GM12891 (cell line): ENCODE measurements at regions not wholly inside any gene's neighbourhood (a gene's known extent, or its start where the extent isn't known, plus 50 kb on each side); places are given as distances from the start of the nearest gene placed in this dataset.

Experiments used
- POLR2A ChIP-seq: IDR thresholded peaks from 2 replicates; pipeline ENCODE4 v1.6.1; 2011; ENCODE audit warnings: low read depth, low read length, control low read depth
- POLR2AphosphoS5 ChIP-seq: IDR thresholded peaks from 2 replicates; pipeline ENCODE4 v1.6.1; 2011; ENCODE audit warnings: low read depth, low read length, control low read depth
- SPI1 ChIP-seq: IDR thresholded peaks from 2 replicates; pipeline ENCODE4 v1.6.1; 2011; ENCODE audit warnings: low read depth, low read length, control low read depth
- TAF1 ChIP-seq: IDR thresholded peaks from 2 replicates; pipeline ENCODE4 v1.6.1; 2011; ENCODE audit warnings: low read depth, low read length, control low read depth

DNA sequence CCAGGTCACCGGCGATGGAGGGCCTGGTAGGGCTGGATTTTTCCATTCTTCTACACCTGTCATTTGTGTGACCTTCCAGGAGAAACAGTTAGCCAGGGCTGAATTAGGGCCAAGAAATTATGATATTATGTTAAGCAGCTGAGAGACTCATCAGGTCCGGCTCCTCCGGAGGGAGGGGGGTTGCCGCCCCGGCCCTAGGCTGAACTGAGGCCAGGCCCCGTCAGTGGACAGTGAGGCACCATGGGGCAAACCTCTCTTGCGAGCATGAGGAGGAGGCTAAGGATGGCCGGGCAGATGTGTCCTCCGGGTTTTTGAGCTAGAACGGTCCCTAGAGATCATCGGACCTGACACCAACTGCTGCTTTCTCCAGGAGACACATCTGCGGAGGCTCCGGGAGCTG is 150.1 kb downstream of the SOX11 start:
- TF ChIP-seq POLR2AphosphoS5, result no peak
- no peak for TF ChIP-seq POLR2A
- TF ChIP-seq SPI1, result no peak
- TF ChIP-seq TAF1, result no peak
